ENCODE measurements at regions not wholly inside any gene's neighbourhood (a gene's known extent, or its start where the extent isn't known, plus 50 kb on each side); places are given as distances from the start of the nearest gene placed in this dataset.

DNA sequence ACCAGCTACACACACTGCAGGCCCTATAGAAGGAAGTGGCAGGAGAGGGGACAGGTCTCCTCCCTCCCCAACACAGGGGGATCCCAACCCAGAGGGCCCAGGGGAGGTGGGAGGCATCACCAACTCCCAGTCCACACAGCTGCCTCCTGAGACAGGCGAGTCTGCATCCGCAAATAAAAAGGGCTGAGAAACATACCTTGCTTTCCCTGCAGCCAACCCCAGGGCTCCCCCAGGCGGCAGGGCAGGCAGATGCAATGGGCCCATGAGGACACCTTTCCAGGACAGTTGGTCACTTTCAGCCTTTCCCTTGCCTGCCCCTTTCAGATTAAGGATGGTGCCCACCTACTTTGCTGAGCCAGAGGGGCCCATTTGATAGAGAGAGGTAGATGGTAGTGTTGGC is 180.0 kb downstream of the BRD1 start:
- H2AFZ ChIP-seq (ENCODE audit: low read depth, low read length, poor library complexity, severe bottlenecking) = no peak overlapping the region
- no peak overlapping the region for H3K4me3 ChIP-seq (replicated peaks in 1 of 2; ENCODE audit: low read depth in 1 of 2, low read length in 2 of 2)
- intact Hi-C loops (cut with micrococcal nuclease) = no loop called here
- 0 out of 4 replicates have a peak, but pooled peaks cover 0 to 3% of the 10 kb centered on the region in 2 experiments for H3K4me1 ChIP-seq (ENCODE audit: control insufficient read depth in 1 of 2, insufficient read depth in 2 of 2, low read length in 2 of 2)
- H3K27ac ChIP-seq (ENCODE audit: low read depth, low read length) = no peak overlapping the region
- H3K9me3 ChIP-seq (ENCODE audit: control insufficient read depth in 1 of 2, insufficient read depth in 1 of 2, low read depth in 1 of 2, low read length in 2 of 2) = no peaks in the 10 kb centered on the region
- H3K9ac ChIP-seq (ENCODE audit: low read length) = no peak overlapping the region
- TF ChIP-seq SIN3A (IDR thresholded peaks at IDR 0.05; ENCODE audit: low read depth) (no peak), RAD21 (IDR thresholded peaks at IDR 0.05; ENCODE audit: low read depth) (peak; percentile 36; the same call in 1 of the 2 replicates)
- TF ChIP-seq, protein P1, sequence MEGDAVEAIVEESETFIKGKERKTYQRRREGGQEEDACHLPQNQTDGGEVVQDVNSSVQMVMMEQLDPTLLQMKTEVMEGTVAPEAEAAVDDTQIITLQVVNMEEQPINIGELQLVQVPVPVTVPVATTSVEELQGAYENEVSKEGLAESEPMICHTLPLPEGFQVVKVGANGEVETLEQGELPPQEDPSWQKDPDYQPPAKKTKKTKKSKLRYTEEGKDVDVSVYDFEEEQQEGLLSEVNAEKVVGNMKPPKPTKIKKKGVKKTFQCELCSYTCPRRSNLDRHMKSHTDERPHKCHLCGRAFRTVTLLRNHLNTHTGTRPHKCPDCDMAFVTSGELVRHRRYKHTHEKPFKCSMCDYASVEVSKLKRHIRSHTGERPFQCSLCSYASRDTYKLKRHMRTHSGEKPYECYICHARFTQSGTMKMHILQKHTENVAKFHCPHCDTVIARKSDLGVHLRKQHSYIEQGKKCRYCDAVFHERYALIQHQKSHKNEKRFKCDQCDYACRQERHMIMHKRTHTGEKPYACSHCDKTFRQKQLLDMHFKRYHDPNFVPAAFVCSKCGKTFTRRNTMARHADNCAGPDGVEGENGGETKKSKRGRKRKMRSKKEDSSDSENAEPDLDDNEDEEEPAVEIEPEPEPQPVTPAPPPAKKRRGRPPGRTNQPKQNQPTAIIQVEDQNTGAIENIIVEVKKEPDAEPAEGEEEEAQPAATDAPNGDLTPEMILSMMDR (IDR thresholded peaks at IDR 0.05 in 2 of 3, conservative IDR thresholded peaks at IDR 0.05 in 1 of 3; ENCODE audit: borderline replicate concordance in 1 of 3, insufficient read depth in 1 of 3, low read depth in 2 of 3, low read length in 2 of 3) = peak in 2 of 3 experiments; percentile 50 to 65; a peak in 4 of 6 replicates
- BruUV-seq (replicated peaks) = no TSS peak
- no peaks in the 10 kb centered on the region for H4K20me1 ChIP-seq (ENCODE audit: insufficient read depth)
- H3K36me3 ChIP-seq (ENCODE audit: control insufficient read depth in 1 of 2, insufficient read depth in 2 of 2, low read length in 2 of 2) = no peaks in the 10 kb centered on the region
- POLR2A ChIA-PET = no interaction called here
- H3K4me2 ChIP-seq (ENCODE audit: low read length) = no peak overlapping the region
- H3K79me2 ChIP-seq (ENCODE audit: insufficient read depth, low read length) = peaks cover 95% of the 10 kb centered on the region
- ATAC-seq (peak; percentile 69), DNase-seq (ENCODE audit: low read depth, low spot score) (no peak)
- H3K9me2 ChIP-seq (ENCODE audit: insufficient read depth) = no peaks in the 10 kb centered on the region
- CTCF ChIA-PET = interaction anchor here (0.6 kb wide), 1 partner anchor 276 kb away, joined by 6 read pairs; no protein-coding TSS in a partner anchor
- RAD21 ChIA-PET (ENCODE audit: low non-redundant PET in 1 of 2, low total read pairs in 2 of 2, uncharacterized antibody in 2 of 2, unreplicated experiment in 2 of 2) = no interaction called here
- H3K27me3 ChIP-seq (ENCODE audit: insufficient read depth, low read length) = no peaks in the 10 kb centered on the region

DNA sequence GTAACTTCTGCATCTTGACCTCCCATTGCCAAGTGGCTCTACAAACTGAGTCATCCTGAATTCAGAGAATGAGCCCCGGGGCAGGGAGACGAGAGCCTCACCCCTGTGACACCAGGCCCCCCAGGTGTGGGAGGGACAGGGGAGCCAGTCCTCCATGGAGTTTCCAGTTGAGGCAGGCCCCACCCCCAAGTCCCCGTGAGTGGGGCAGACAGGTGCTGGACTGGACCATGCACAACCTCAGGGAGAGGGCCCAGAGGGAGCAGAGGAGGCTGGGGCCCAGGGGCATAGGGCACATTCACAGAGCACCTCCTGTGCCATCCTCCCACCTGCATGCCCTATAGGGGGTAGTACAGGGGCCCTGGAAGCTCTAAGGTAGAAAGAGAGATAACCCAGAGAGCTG is 180.8 kb downstream of the BRD1 start:
- H3K4me2 ChIP-seq (ENCODE audit: low read length) = no peak overlapping the region
- H3K4me1 ChIP-seq (ENCODE audit: control insufficient read depth in 1 of 2, insufficient read depth in 2 of 2, low read length in 2 of 2) = 0 out of 4 replicates have a peak, but pooled peaks cover 0 to 3% of the 10 kb centered on the region in 2 experiments
- no peak overlapping the region for H3K27ac ChIP-seq (ENCODE audit: low read depth, low read length)
- H3K9ac ChIP-seq (ENCODE audit: low read length) = no peak overlapping the region
- no peaks in the 10 kb centered on the region for H3K27me3 ChIP-seq (ENCODE audit: insufficient read depth, low read length)
- ChIA-PET POLR2A (no interaction called here), RAD21 (ENCODE audit: low non-redundant PET in 1 of 2, low total read pairs in 2 of 2, uncharacterized antibody in 2 of 2, unreplicated experiment in 2 of 2) (no interaction called here), CTCF (interaction anchor here (0.6 kb wide), 1 partner anchor 275 kb away, joined by 6 read pairs; no protein-coding TSS in a partner anchor)
- H4K20me1 ChIP-seq (ENCODE audit: insufficient read depth) = no peaks in the 10 kb centered on the region
- ATAC-seq = no peak
- no peak overlapping the region for H2AFZ ChIP-seq (ENCODE audit: low read depth, low read length, poor library complexity, severe bottlenecking)
- H3K9me2 ChIP-seq (ENCODE audit: insufficient read depth) = no peaks in the 10 kb centered on the region
- H3K4me3 ChIP-seq (replicated peaks in 1 of 2; ENCODE audit: low read depth in 1 of 2, low read length in 2 of 2) = no peak overlapping the region
- intact Hi-C loops (cut with micrococcal nuclease) = no loop called here
- no peaks in the 10 kb centered on the region for H3K36me3 ChIP-seq (ENCODE audit: control insufficient read depth in 1 of 2, insufficient read depth in 2 of 2, low read length in 2 of 2)
- no peaks in the 10 kb centered on the region for H3K9me3 ChIP-seq (ENCODE audit: control insufficient read depth in 1 of 2, insufficient read depth in 1 of 2, low read depth in 1 of 2, low read length in 2 of 2)
- no peak for DNase-seq (ENCODE audit: low read depth, low spot score)
- H3K79me2 ChIP-seq (ENCODE audit: insufficient read depth, low read length) = peaks cover 95% of the 10 kb centered on the region
- BruUV-seq (replicated peaks) = no TSS peak
- TF ChIP-seq JUND (IDR thresholded peaks at IDR 0.05) (no peak), EGR1 (IDR thresholded peaks at IDR 0.05; ENCODE audit: low read depth) (no peak), ZFX (IDR thresholded peaks at IDR 0.05) (no peak), FOSL1 (IDR thresholded peaks at IDR 0.05; ENCODE audit: low read depth) (no peak), SIN3A (IDR thresholded peaks at IDR 0.05; ENCODE audit: low read depth) (no peak), POLR2A (IDR thresholded peaks at IDR 0.05; ENCODE audit: borderline replicate concordance, extremely low read depth, insufficient read depth, insufficient read length) (no peak), ZNF274 (IDR thresholded peaks at IDR 0.05; ENCODE audit: low read depth, low read length) (no peak), CBX3 (IDR thresholded peaks at IDR 0.05; ENCODE audit: low read depth) (no peak)
- TF ChIP-seq, protein P2, sequence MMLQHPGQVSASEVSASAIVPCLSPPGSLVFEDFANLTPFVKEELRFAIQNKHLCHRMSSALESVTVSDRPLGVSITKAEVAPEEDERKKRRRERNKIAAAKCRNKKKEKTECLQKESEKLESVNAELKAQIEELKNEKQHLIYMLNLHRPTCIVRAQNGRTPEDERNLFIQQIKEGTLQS (IDR thresholded peaks at IDR 0.05) = no peak
- TF ChIP-seq, protein P3, sequence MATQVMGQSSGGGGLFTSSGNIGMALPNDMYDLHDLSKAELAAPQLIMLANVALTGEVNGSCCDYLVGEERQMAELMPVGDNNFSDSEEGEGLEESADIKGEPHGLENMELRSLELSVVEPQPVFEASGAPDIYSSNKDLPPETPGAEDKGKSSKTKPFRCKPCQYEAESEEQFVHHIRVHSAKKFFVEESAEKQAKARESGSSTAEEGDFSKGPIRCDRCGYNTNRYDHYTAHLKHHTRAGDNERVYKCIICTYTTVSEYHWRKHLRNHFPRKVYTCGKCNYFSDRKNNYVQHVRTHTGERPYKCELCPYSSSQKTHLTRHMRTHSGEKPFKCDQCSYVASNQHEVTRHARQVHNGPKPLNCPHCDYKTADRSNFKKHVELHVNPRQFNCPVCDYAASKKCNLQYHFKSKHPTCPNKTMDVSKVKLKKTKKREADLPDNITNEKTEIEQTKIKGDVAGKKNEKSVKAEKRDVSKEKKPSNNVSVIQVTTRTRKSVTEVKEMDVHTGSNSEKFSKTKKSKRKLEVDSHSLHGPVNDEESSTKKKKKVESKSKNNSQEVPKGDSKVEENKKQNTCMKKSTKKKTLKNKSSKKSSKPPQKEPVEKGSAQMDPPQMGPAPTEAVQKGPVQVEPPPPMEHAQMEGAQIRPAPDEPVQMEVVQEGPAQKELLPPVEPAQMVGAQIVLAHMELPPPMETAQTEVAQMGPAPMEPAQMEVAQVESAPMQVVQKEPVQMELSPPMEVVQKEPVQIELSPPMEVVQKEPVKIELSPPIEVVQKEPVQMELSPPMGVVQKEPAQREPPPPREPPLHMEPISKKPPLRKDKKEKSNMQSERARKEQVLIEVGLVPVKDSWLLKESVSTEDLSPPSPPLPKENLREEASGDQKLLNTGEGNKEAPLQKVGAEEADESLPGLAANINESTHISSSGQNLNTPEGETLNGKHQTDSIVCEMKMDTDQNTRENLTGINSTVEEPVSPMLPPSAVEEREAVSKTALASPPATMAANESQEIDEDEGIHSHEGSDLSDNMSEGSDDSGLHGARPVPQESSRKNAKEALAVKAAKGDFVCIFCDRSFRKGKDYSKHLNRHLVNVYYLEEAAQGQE (IDR thresholded peaks at IDR 0.05; ENCODE audit: low read depth) = no peak
- TF ChIP-seq, protein P4, sequence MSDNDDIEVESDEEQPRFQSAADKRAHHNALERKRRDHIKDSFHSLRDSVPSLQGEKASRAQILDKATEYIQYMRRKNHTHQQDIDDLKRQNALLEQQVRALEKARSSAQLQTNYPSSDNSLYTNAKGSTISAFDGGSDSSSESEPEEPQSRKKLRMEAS (IDR thresholded peaks at IDR 0.05) = no peak
